ENCODE measurements at regions not wholly inside any gene's neighbourhood (a gene's known extent, or its start where the extent isn't known, plus 50 kb on each side); places are given as distances from the start of the nearest gene placed in this dataset.

GRCh38 chr7:93018716-93019115 lies 99.1 kb downstream of the SAMD9 start:
- peaks cover 3% of the 10 kb centered on the region for H3K9me3 ChIP-seq (ENCODE audit: control insufficient read depth, insufficient read depth, low read length)
- no peaks in the 10 kb centered on the region for H3K27me3 Mint-ChIP-seq (ENCODE audit: low read depth in 2 of 2)
- H3K4me3 ChIP-seq (ENCODE audit: low read length), result no peak overlapping the region
- H3K4me1 ChIP-seq (ENCODE audit: control insufficient read depth, insufficient read depth, low read length), result no peaks in the 10 kb centered on the region
- H3K4me3 Mint-ChIP-seq, result no peak overlapping the region
- no peaks in the 10 kb centered on the region for H3K27me3 ChIP-seq (ENCODE audit: control insufficient read depth, insufficient read depth, low read length)
- no peaks in the 10 kb centered on the region for H3K9me3 Mint-ChIP-seq
- ATAC-seq, result no peak
- TF ChIP-seq, protein P1, sequence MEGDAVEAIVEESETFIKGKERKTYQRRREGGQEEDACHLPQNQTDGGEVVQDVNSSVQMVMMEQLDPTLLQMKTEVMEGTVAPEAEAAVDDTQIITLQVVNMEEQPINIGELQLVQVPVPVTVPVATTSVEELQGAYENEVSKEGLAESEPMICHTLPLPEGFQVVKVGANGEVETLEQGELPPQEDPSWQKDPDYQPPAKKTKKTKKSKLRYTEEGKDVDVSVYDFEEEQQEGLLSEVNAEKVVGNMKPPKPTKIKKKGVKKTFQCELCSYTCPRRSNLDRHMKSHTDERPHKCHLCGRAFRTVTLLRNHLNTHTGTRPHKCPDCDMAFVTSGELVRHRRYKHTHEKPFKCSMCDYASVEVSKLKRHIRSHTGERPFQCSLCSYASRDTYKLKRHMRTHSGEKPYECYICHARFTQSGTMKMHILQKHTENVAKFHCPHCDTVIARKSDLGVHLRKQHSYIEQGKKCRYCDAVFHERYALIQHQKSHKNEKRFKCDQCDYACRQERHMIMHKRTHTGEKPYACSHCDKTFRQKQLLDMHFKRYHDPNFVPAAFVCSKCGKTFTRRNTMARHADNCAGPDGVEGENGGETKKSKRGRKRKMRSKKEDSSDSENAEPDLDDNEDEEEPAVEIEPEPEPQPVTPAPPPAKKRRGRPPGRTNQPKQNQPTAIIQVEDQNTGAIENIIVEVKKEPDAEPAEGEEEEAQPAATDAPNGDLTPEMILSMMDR (IDR thresholded peaks at IDR 0.05), result no peak
- no peaks in the 10 kb centered on the region for H3K36me3 ChIP-seq (ENCODE audit: control insufficient read depth, insufficient read depth, low read length)
- intact Hi-C loops (cut with micrococcal nuclease), result no loop called here
- no peak overlapping the region for H3K27ac Mint-ChIP-seq
- no peaks in the 10 kb centered on the region for H3K36me3 Mint-ChIP-seq
- H3K4me1 Mint-ChIP-seq, result no peaks in the 10 kb centered on the region
- no peak overlapping the region for H3K27ac ChIP-seq (ENCODE audit: low read length)
- DNase-seq, result no peak
- no CpG with 5 or more reads among the region's 2 CpGs for WGBS (ENCODE audit: insufficient coverage)

- intact Hi-C loops (cut with micrococcal nuclease), result no loop called here
- H3K4me1 ChIP-seq (ENCODE audit: control insufficient read depth, insufficient read depth, low read length), result no peaks in the 10 kb centered on the region
- WGBS (ENCODE audit: insufficient coverage), result 58% methylated on average over 8 of the region's 8 CpGs
- H3K27ac ChIP-seq (ENCODE audit: low read length), result no peak overlapping the region
- Mint-ChIP-seq H3K27me3 (ENCODE audit: low read depth in 2 of 2) (no peaks in the 10 kb centered on the region), H3K36me3 (no peaks in the 10 kb centered on the region), H3K27ac (no peak overlapping the region), H3K4me1 (no peaks in the 10 kb centered on the region), H3K4me3 (no peak overlapping the region), H3K9me3 (no peaks in the 10 kb centered on the region)
- H3K36me3 ChIP-seq (ENCODE audit: control insufficient read depth, insufficient read depth, low read length), result no peaks in the 10 kb centered on the region
- H3K27me3 ChIP-seq (ENCODE audit: control insufficient read depth, insufficient read depth, low read length), result no peaks in the 10 kb centered on the region
- TF ChIP-seq, protein P1 (IDR thresholded peaks at IDR 0.05), result no peak
- H3K9me3 ChIP-seq (ENCODE audit: control insufficient read depth, insufficient read depth, low read length), result no peaks in the 10 kb centered on the region
- DNase-seq (no peak), ATAC-seq (no peak)
- H3K4me3 ChIP-seq (ENCODE audit: low read length), result no peak overlapping the region
Observed at GRCh38 chr7:93016681-93017381, 100.9 kb downstream of the SAMD9 start.

DNA sequence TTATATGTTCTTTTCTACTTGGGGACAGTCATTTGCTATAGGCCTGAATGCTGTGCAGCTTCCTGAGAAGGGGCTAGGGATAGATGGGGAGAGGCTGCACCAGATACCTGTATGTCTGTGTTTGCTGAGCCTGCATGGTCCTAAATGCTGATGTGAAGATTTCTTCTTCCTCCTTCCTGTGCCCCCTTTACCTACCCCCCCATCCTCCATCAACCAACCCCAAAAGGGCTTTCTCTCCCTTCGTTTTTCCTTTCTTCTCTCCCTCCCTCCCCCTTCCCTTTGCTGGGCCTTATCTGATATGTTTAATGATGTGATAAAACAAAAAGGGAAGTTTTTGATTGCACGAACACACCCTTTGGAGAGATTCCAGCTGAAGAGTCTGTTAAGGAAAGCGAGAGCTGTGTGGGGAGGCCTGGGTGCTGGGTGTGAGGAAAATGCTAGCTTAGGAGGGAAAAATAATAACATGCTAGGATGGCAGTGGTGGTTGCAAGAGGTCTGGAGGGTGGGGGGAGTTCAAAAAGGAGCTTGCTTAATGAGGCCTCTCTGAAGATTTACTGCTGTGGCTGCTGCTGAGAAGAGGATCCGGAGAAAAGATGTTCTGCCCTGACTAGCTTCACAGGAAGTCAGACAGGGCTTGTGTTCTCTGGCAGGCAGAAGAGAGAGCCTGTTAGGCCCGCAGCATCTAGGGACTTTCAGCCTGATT lies 101.8 kb downstream of the SAMD9 start:
- no peaks in the 10 kb centered on the region for H3K4me1 Mint-ChIP-seq
- Histone ChIP-seq H3K4me1 (ENCODE audit: control insufficient read depth, insufficient read depth, low read length) (no peaks in the 10 kb centered on the region), H3K27me3 (ENCODE audit: control insufficient read depth, insufficient read depth, low read length) (no peaks in the 10 kb centered on the region), H3K27ac (ENCODE audit: low read length) (no peak overlapping the region), H3K9me3 (ENCODE audit: control insufficient read depth, insufficient read depth, low read length) (no peaks in the 10 kb centered on the region), H3K4me3 (ENCODE audit: low read length) (no peak overlapping the region), H3K36me3 (ENCODE audit: control insufficient read depth, insufficient read depth, low read length) (no peaks in the 10 kb centered on the region)
- no peaks in the 10 kb centered on the region for H3K36me3 Mint-ChIP-seq
- intact Hi-C loops (cut with micrococcal nuclease), result no loop called here
- H3K4me3 Mint-ChIP-seq, result no peak overlapping the region
- TF ChIP-seq, protein P1 (IDR thresholded peaks at IDR 0.05), result no peak
- H3K27me3 Mint-ChIP-seq (ENCODE audit: low read depth in 2 of 2), result no peaks in the 10 kb centered on the region
- H3K27ac Mint-ChIP-seq, result no peak overlapping the region
- 40% methylated on average over 4 of the region's 5 CpGs for WGBS (ENCODE audit: insufficient coverage)
- DNase-seq, result peak in 1 of 2 donors; percentile 21
- no peaks in the 10 kb centered on the region for H3K9me3 Mint-ChIP-seq
- no peak for ATAC-seq
